Mesenchymal stem cell (in vitro differentiated cells and primary cell): ENCODE measurements at regions not wholly inside any gene's neighbourhood (a gene's known extent, or its start where the extent isn't known, plus 50 kb on each side); places are given as distances from the start of the nearest gene placed in this dataset.
"Not testable (repeated sequence)": the region's sequence is repeated elsewhere in the genome, so short reads cannot be mapped to it uniquely, and the experiment has no call there.

ENCODE experiments used
- DNase-seq: peaks from one replicate; pipeline ENCODE4 v3.0.0-alpha.2; 2013
- H2AFZ ChIP-seq: one replicate; pipeline ENCODE4 v1.6.1; 2013; ENCODE audit warnings: low read depth, mild to moderate bottlenecking, control low read depth, inconsistent platforms, low read length, moderate library complexity
- H2AK5ac ChIP-seq: 2 replicates; pipeline ENCODE4 v1.6.1; 2013; ENCODE audit warnings: low read length, moderate library complexity, mild to moderate bottlenecking, inconsistent platforms; ENCODE audit not compliant: severe bottlenecking
- H2BK120ac ChIP-seq: one replicate; pipeline ENCODE4 v1.6.1; 2013; ENCODE audit warnings: low read depth, mild to moderate bottlenecking, inconsistent platforms, low read length, moderate library complexity
- H2BK12ac ChIP-seq, 2 experiments: one replicate each; pipeline ENCODE4 v1.6.1; 2013; ENCODE audit warnings: inconsistent platforms in 2 of 2, low read length in 2 of 2, mild to moderate bottlenecking in 2 of 2, moderate library complexity in 2 of 2, control low read depth in 1 of 2
- H2BK15ac ChIP-seq: one replicate; pipeline ENCODE4 v1.6.1; 2013; ENCODE audit warnings: mild to moderate bottlenecking, low read depth, inconsistent platforms; ENCODE audit not compliant: poor library complexity, severe bottlenecking
- H2BK5ac ChIP-seq: 2 replicates; pipeline ENCODE4 v1.6.1; 2013; ENCODE audit warnings: low read depth, mild to moderate bottlenecking, low read length, control low read depth, inconsistent platforms; ENCODE audit not compliant: poor library complexity, severe bottlenecking
- H3K14ac ChIP-seq, 2 experiments: one replicate each; pipeline ENCODE4 v1.6.1; 2013; ENCODE audit warnings: inconsistent platforms in 2 of 2, low read length in 2 of 2, control low read depth in 1 of 2, mild to moderate bottlenecking in 1 of 2, moderate library complexity in 1 of 2
- H3K18ac ChIP-seq, 2 experiments: one replicate each; pipeline ENCODE4 v1.6.1; 2013; ENCODE audit warnings: inconsistent platforms in 2 of 2, low read length in 2 of 2, control low read depth in 1 of 2, low read depth in 1 of 2, mild to moderate bottlenecking in 1 of 2
- H3K23ac ChIP-seq, 2 experiments: one replicate each; pipeline ENCODE4 v1.6.1; 2013; ENCODE audit warnings: inconsistent platforms in 2 of 2, low read length in 2 of 2, mild to moderate bottlenecking in 2 of 2, moderate library complexity in 2 of 2, control low read depth in 1 of 2
- H3K27ac ChIP-seq: 2 replicates; pipeline ENCODE4 v1.5.1; 2013; ENCODE audit warnings: mild to moderate bottlenecking, moderate library complexity, low read length, control low read depth, inconsistent platforms; ENCODE audit not compliant: poor library complexity, severe bottlenecking
- H3K27me3 ChIP-seq, 2 experiments: 2 replicates each; pipeline versions ENCODE4 v1.6.1 to v1.7.0; 2013; ENCODE audit warnings: low read length in 2 of 2, mild to moderate bottlenecking in 2 of 2, moderate library complexity in 2 of 2, control low read depth in 1 of 2, inconsistent platforms in 1 of 2; ENCODE audit not compliant: control insufficient read depth in 1 of 2, insufficient read depth in 1 of 2
- H3K36me3 ChIP-seq, 2 experiments: 2 replicates each; pipeline versions ENCODE4 v1.6.1 to v1.7.0; 2013; ENCODE audit warnings: low read length in 2 of 2, control low read depth in 1 of 2, inconsistent platforms in 1 of 2, low read depth in 1 of 2, mild to moderate bottlenecking in 1 of 2; ENCODE audit not compliant: insufficient read depth in 2 of 2, control insufficient read depth in 1 of 2
- H3K4ac ChIP-seq, 2 experiments: one replicate each; pipeline ENCODE4 v1.6.1; 2013; ENCODE audit warnings: inconsistent platforms in 2 of 2, low read length in 2 of 2, mild to moderate bottlenecking in 2 of 2, moderate library complexity in 2 of 2, control low read depth in 1 of 2, low read depth in 1 of 2
- H3K4me1 ChIP-seq: 2 replicates; pipeline ENCODE4 v1.6.1; 2013; ENCODE audit warnings: low read depth, low read length, control low read depth; ENCODE audit not compliant: control insufficient read depth, insufficient read depth
- H3K4me2 ChIP-seq: 2 replicates; pipeline ENCODE4 v1.6.1; 2013; ENCODE audit warnings: low read length, mild to moderate bottlenecking, inconsistent platforms; ENCODE audit not compliant: poor library complexity, severe bottlenecking
- H3K4me3 ChIP-seq, 2 experiments: 2 replicates each; pipeline versions ENCODE4 v1.5.1 to v1.7.0; 2013; ENCODE audit warnings: low read length in 2 of 2, mild to moderate bottlenecking in 2 of 2, control low read depth in 1 of 2, low read depth in 1 of 2; ENCODE audit not compliant: insufficient read depth in 1 of 2
- H3K79me1 ChIP-seq: replicated peaks from 2 replicates; pipeline ENCODE4 v1.6.1; 2013; ENCODE audit warnings: mild to moderate bottlenecking, control low read depth, low read length, inconsistent platforms; ENCODE audit not compliant: poor library complexity, severe bottlenecking
- H3K9ac ChIP-seq: 2 replicates; pipeline ENCODE4 v1.7.0; 2013; ENCODE audit warnings: mild to moderate bottlenecking, low read length, moderate library complexity
- H3K9me3 ChIP-seq: 2 replicates; pipeline ENCODE4 v1.7.0; 2013; ENCODE audit warnings: mild to moderate bottlenecking, low read length; ENCODE audit not compliant: control insufficient read depth
- H4K8ac ChIP-seq: one replicate; pipeline ENCODE4 v1.6.1; 2013; ENCODE audit warnings: inconsistent platforms, mild to moderate bottlenecking, low read length, moderate library complexity
- H4K91ac ChIP-seq: one replicate; pipeline ENCODE4 v1.6.1; 2013; ENCODE audit warnings: mild to moderate bottlenecking, low read length, inconsistent platforms
- WGBS: methylation state at CpG from one replicate; pipeline ENCODE4 v1.1.7; 2013; ENCODE audit warnings: mixed read lengths; 5-methylcytosine and 5-hydroxymethylcytosine counted together

- H4K8ac ChIP-seq, H2BK15ac ChIP-seq, H3K79me1 ChIP-seq, H3K9ac ChIP-seq, H2BK12ac ChIP-seq, H2BK5ac ChIP-seq, H3K9me3 ChIP-seq, H2BK120ac ChIP-seq, H4K91ac ChIP-seq, DNase-seq, H3K4me2 ChIP-seq, H3K4ac ChIP-seq, H2AK5ac ChIP-seq, H3K14ac ChIP-seq, H3K36me3 ChIP-seq, H3K23ac ChIP-seq, H3K18ac ChIP-seq, H3K4me1 ChIP-seq, H3K27ac ChIP-seq, H3K4me3 ChIP-seq, H3K27me3 ChIP-seq, H2AFZ ChIP-seq: not testable (repeated sequence)
- no CpG with 5 or more reads among the region's 31 CpGs for WGBS
These were observed 1399.9 kb upstream of the PCDH10 start for GRCh38 chr4:131749224-131749623.

GRCh38 chr4:131750006-131750405, 1399.1 kb upstream of the PCDH10 start:
- H3K4me2 ChIP-seq, H2AK5ac ChIP-seq: not testable (repeated sequence)

GRCh38 chr4:131750469-131750868, 1398.6 kb upstream of the PCDH10 start:
- not testable (repeated sequence) for H3K36me3 ChIP-seq, H3K18ac ChIP-seq, H3K79me1 ChIP-seq, H3K27me3 ChIP-seq, H2AK5ac ChIP-seq, H2BK12ac ChIP-seq, H3K4me1 ChIP-seq, H2BK15ac ChIP-seq, H2BK5ac ChIP-seq, H3K4ac ChIP-seq, H3K14ac ChIP-seq, H4K91ac ChIP-seq, DNase-seq, H2AFZ ChIP-seq, H3K4me2 ChIP-seq, H3K9me3 ChIP-seq, H4K8ac ChIP-seq, H3K4me3 ChIP-seq, H3K9ac ChIP-seq, H3K23ac ChIP-seq, H2BK120ac ChIP-seq, H3K27ac ChIP-seq
- 92% methylated on average over 12 of the region's 31 CpGs for WGBS

More at GRCh38 chr4:131750006-131750405, 1399.1 kb upstream of the PCDH10 start:
- H3K27me3 ChIP-seq, H2BK5ac ChIP-seq, H3K18ac ChIP-seq, H4K8ac ChIP-seq, H3K79me1 ChIP-seq, H3K4me3 ChIP-seq, H2AFZ ChIP-seq, DNase-seq, H2BK120ac ChIP-seq, H3K9me3 ChIP-seq, H3K27ac ChIP-seq, H4K91ac ChIP-seq, H3K36me3 ChIP-seq, H3K4me1 ChIP-seq, H3K9ac ChIP-seq, H2BK12ac ChIP-seq, H2BK15ac ChIP-seq, H3K4ac ChIP-seq, H3K23ac ChIP-seq, H3K14ac ChIP-seq: not testable (repeated sequence)
- WGBS = 89% methylated on average over 23 of the region's 25 CpGs

GRCh38 chr4:131762234-131762633, 1386.9 kb upstream of the PCDH10 start:
- not testable (repeated sequence) for H4K91ac ChIP-seq, H3K23ac ChIP-seq, DNase-seq, H3K9me3 ChIP-seq, H3K36me3 ChIP-seq, H3K4me2 ChIP-seq, H3K4me3 ChIP-seq, H3K79me1 ChIP-seq, H2AK5ac ChIP-seq, H3K18ac ChIP-seq, H3K4ac ChIP-seq, H2AFZ ChIP-seq, H3K9ac ChIP-seq, H3K27ac ChIP-seq, H2BK120ac ChIP-seq, H2BK5ac ChIP-seq, H3K27me3 ChIP-seq, H4K8ac ChIP-seq, H2BK15ac ChIP-seq, H2BK12ac ChIP-seq, H3K4me1 ChIP-seq, H3K14ac ChIP-seq
- WGBS = no CpG with 5 or more reads among the region's 35 CpGs
